SU-DHL-6 (cell line): ENCODE measurements at regions not wholly inside any gene's neighbourhood (a gene's known extent, or its start where the extent isn't known, plus 50 kb on each side); places are given as distances from the start of the nearest gene placed in this dataset.

Source experiments
- H2AFZ ChIP-seq: fragments of 200-600 bp; sonication (generic); 2 replicates; pipeline ENCODE4 v1.6.1; 2014; ENCODE audit warnings: low read depth, mild to moderate bottlenecking, moderate library complexity, mixed read lengths, antibody characterized with exemption, low read length; ENCODE audit not compliant: severe bottlenecking
- H3F3A ChIP-seq: fragments of 200-600 bp; shearing (Covaris generic); 2 replicates; pipeline ENCODE4 v1.6.0; 2016; ENCODE audit warnings: antibody characterized with exemption, mild to moderate bottlenecking; ENCODE audit not compliant: insufficient read depth
- H3K27ac ChIP-seq: fragments of 200-600 bp; sonication (generic); 2 replicates; pipeline ENCODE4 v1.5.1; 2016; ENCODE audit warnings: low read depth, mild to moderate bottlenecking, low read length, moderate library complexity, mixed read lengths
- H3K27me3 ChIP-seq: fragments of 200-600 bp; sonication (generic), shearing (Covaris generic); 2 replicates; pipeline ENCODE4 v1.6.0; 2014; ENCODE audit warnings: mild to moderate bottlenecking, low read length
- H3K36me3 ChIP-seq: fragments of 200-600 bp; sonication (generic); 2 replicates; pipeline ENCODE4 v1.6.1; 2014; ENCODE audit warnings: mild to moderate bottlenecking, low read length, mixed read lengths
- H3K4me2 ChIP-seq: fragments of 300-600, 200-600 bp; shearing (Covaris generic), sonication (generic); 2 replicates; pipeline ENCODE4 v1.6.0; 2014; ENCODE audit warnings: low read length, low read depth, mild to moderate bottlenecking; ENCODE audit not compliant: poor library complexity, severe bottlenecking
- H3K4me3 ChIP-seq: fragments of 200-600 bp; sonication (generic); 2 replicates; pipeline ENCODE4 v1.5.1; 2014; ENCODE audit warnings: antibody characterized with exemption, low read length, mild to moderate bottlenecking, mixed read lengths; ENCODE audit not compliant: insufficient read depth, poor library complexity, severe bottlenecking
- H3K79me2 ChIP-seq: fragments of 200-600 bp; sonication (generic); 2 replicates; pipeline ENCODE4 v1.6.1; 2014; ENCODE audit warnings: mild to moderate bottlenecking, low read length, moderate library complexity; ENCODE audit not compliant: insufficient read depth
- H3K9ac ChIP-seq: fragments of 200-600 bp; sonication (generic); 2 replicates; pipeline ENCODE4 v1.7.0; 2014; ENCODE audit warnings: mild to moderate bottlenecking, low read length
- H3K9me2 ChIP-seq: fragments of 200-600 bp; sonication (generic); replicated peaks from 2 replicates; pipeline ENCODE4 v1.6.1; 2014; ENCODE audit warnings: low read length; ENCODE audit not compliant: insufficient read depth
- H3K9me3 ChIP-seq: fragments of 200-600 bp; sonication (generic); 2 replicates; pipeline ENCODE4 v1.6.1; 2014; ENCODE audit warnings: low read length, mixed read lengths; ENCODE audit not compliant: insufficient read depth
- H4K20me1 ChIP-seq: fragments of 200-600 bp; sonication (generic); 2 replicates; pipeline ENCODE4 v1.6.1; 2014; ENCODE audit warnings: low read depth, mild to moderate bottlenecking, antibody characterized with exemption, low read length, moderate library complexity, mixed read lengths
- CTCF ChIP-seq: fragments of 200-600 bp; sonication (generic); IDR thresholded peaks from one replicate; pipeline ENCODE4 v1.5.1; 2017; ENCODE audit warnings: antibody characterized with exemption, mild to moderate bottlenecking, low read length, moderate library complexity; ENCODE audit not compliant: insufficient read depth, poor library complexity, severe bottlenecking
- EZH2phosphoT487 ChIP-seq: fragments of 200-600 bp; sonication (generic), shearing (Covaris generic); conservative IDR thresholded peaks from 2 replicates; pipeline ENCODE4 v1.6.1; 2018; ENCODE audit warnings: mild to moderate bottlenecking, antibody characterized with exemption, low read length, moderate library complexity, mixed read lengths

GRCh38 chr13:105450784-105451183 is 1084.7 kb downstream of the EFNB2 start:
- TF ChIP-seq CTCF: no peak
- Histone ChIP-seq H3K79me2 (no peaks in the 10 kb centered on the region), H3K4me2 (no peak overlapping the region), H3K27ac (no peak overlapping the region), H3K9me3 (no peaks in the 10 kb centered on the region), H3F3A (no peaks in the 10 kb centered on the region), H4K20me1 (no peaks in the 10 kb centered on the region), H3K4me3 (no peak overlapping the region), H3K36me3 (no peaks in the 10 kb centered on the region), H3K9ac (no peak overlapping the region), H3K27me3 (no peaks in the 10 kb centered on the region), H2AFZ (no peak overlapping the region), H3K9me2 (no peaks in the 10 kb centered on the region)

GRCh38 chr13:105448811-105449210 is 1086.7 kb downstream of the EFNB2 start:
- Histone ChIP-seq H3K36me3 (no peaks in the 10 kb centered on the region), H3K27ac (no peak overlapping the region), H4K20me1 (no peaks in the 10 kb centered on the region), H3F3A (no peaks in the 10 kb centered on the region), H3K27me3 (no peaks in the 10 kb centered on the region), H3K9me3 (no peaks in the 10 kb centered on the region), H3K79me2 (no peaks in the 10 kb centered on the region), H3K4me3 (no peak overlapping the region), H3K9me2 (no peaks in the 10 kb centered on the region), H3K9ac (no peak overlapping the region), H3K4me2 (no peak overlapping the region), H2AFZ (no peak overlapping the region)
- TF ChIP-seq CTCF (no peak), EZH2phosphoT487 (no peak)

DNA sequence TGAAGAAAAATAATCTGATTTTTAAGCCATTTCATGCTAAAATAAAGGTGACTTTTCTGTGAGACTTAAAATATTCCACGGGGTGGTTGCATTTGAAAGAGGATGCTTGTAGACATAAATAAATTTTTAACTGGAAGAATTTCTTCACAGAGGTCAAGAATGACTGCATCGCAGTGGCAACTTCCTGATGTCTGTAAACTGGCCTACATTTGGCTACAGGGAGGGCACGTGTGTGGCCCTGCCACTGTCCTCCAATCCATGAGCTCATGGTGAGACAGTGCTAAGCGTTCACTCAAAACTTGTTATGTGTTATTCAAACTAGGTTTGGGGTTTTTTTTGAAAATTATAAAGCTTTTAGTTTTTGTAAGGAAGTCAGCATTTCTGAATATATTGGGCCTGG is 1089.3 kb downstream of the EFNB2 start:
- Histone ChIP-seq H3K36me3 (no peaks in the 10 kb centered on the region), H3K9ac (no peak overlapping the region), H3K9me2 (no peaks in the 10 kb centered on the region), H2AFZ (no peak overlapping the region), H3K27ac (no peak overlapping the region), H4K20me1 (no peaks in the 10 kb centered on the region), H3K79me2 (no peaks in the 10 kb centered on the region), H3K4me2 (no peak overlapping the region), H3K27me3 (no peaks in the 10 kb centered on the region), H3K4me3 (no peak overlapping the region), H3F3A (no peaks in the 10 kb centered on the region), H3K9me3 (no peaks in the 10 kb centered on the region)
- TF ChIP-seq CTCF (no peak), EZH2phosphoT487 (no peak)

- Histone ChIP-seq H3K9ac (no peak overlapping the region), H3K4me2 (no peak overlapping the region), H3K9me2 (no peaks in the 10 kb centered on the region)
Measured at GRCh38 chr13:105445796-105446195, 1089.7 kb downstream of the EFNB2 start.

More at GRCh38 chr13:105445796-105446195, 1089.7 kb downstream of the EFNB2 start:
- Histone ChIP-seq H3K9me3 (no peaks in the 10 kb centered on the region), H2AFZ (no peak overlapping the region), H3K27ac (no peak overlapping the region), H3K79me2 (no peaks in the 10 kb centered on the region), H3K27me3 (no peaks in the 10 kb centered on the region), H4K20me1 (no peaks in the 10 kb centered on the region), H3F3A (no peaks in the 10 kb centered on the region), H3K36me3 (no peaks in the 10 kb centered on the region), H3K4me3 (no peak overlapping the region)
- TF ChIP-seq CTCF (no peak), EZH2phosphoT487 (no peak)
